WERI-Rb-1 (cell line): ENCODE measurements at regions not wholly inside any gene's neighbourhood (a gene's known extent, or its start where the extent isn't known, plus 50 kb on each side); places are given as distances from the start of the nearest gene placed in this dataset.

ENCODE experiments used
- DNase-seq: peaks from one replicate; pipeline ENCODE4 v3.0.0-alpha.2; 2020
- H3K27ac ChIP-seq: fragments of 250-450 bp; sonication (Bioruptor Pico); 2 replicates; pipeline ENCODE4 v1.5.1; 2020; ENCODE audit warnings: mild to moderate bottlenecking, moderate library complexity
- H3K27me3 ChIP-seq: fragments of 250-450 bp; sonication (Bioruptor Pico); 2 replicates; pipeline ENCODE4 v1.5.1; 2021; ENCODE audit warnings: mild to moderate bottlenecking, low read depth, moderate library complexity; ENCODE audit not compliant: insufficient read depth, severe bottlenecking
- H3K36me3 ChIP-seq: fragments of 250-450 bp; sonication (Bioruptor Pico); 2 replicates; pipeline ENCODE4 v1.5.1; 2020; ENCODE audit warnings: mild to moderate bottlenecking, moderate library complexity
- H3K4me3 ChIP-seq: 2 replicates; pipeline ENCODE4 v1.5.1; 2011; ENCODE audit warnings: low read depth, mild to moderate bottlenecking, control low read depth, low read length
- H3K9me3 ChIP-seq: fragments of 250-450 bp; sonication (Bioruptor Pico); 2 replicates; pipeline ENCODE4 v1.5.1; 2021; ENCODE audit warnings: mild to moderate bottlenecking, moderate library complexity; ENCODE audit not compliant: severe bottlenecking
- CTCF ChIP-seq: IDR thresholded peaks from 2 replicates; pipeline ENCODE4 v1.5.1; 2011; ENCODE audit warnings: low read depth, mild to moderate bottlenecking, control low read depth, inconsistent platforms, low read length

- no peak overlapping the region for H3K27ac ChIP-seq
- no peaks in the 10 kb centered on the region for H3K36me3 ChIP-seq
- TF ChIP-seq CTCF, result no peak
- H3K9me3 ChIP-seq, result no peaks in the 10 kb centered on the region
- DNase-seq, result no peak
- H3K27me3 ChIP-seq, result no peaks in the 10 kb centered on the region
- no peak overlapping the region for H3K4me3 ChIP-seq
Observed at GRCh38 chr12:19850346-19851065, 411.2 kb downstream of the AEBP2 start.

GRCh38 chr12:19852100-19852855 is 413.0 kb downstream of the AEBP2 start:
- TF ChIP-seq CTCF, result no peak
- H3K36me3 ChIP-seq, result no peaks in the 10 kb centered on the region
- no peak for DNase-seq
- no peak overlapping the region for H3K4me3 ChIP-seq
- no peaks in the 10 kb centered on the region for H3K9me3 ChIP-seq
- H3K27ac ChIP-seq, result no peak overlapping the region
- H3K27me3 ChIP-seq, result no peaks in the 10 kb centered on the region

GRCh38 chr12:19855851-19856250 is 416.6 kb downstream of the AEBP2 start:
- H3K27ac ChIP-seq, result no peak overlapping the region
- no peaks in the 10 kb centered on the region for H3K27me3 ChIP-seq
- no peaks in the 10 kb centered on the region for H3K9me3 ChIP-seq
- no peak for DNase-seq
- H3K4me3 ChIP-seq, result no peak overlapping the region
- H3K36me3 ChIP-seq, result no peaks in the 10 kb centered on the region
- TF ChIP-seq CTCF, result no peak

- no peak for TF ChIP-seq CTCF
- no peak overlapping the region for H3K27ac ChIP-seq
- no peak for DNase-seq
- H3K4me3 ChIP-seq, result no peak overlapping the region
- no peaks in the 10 kb centered on the region for H3K27me3 ChIP-seq
- no peaks in the 10 kb centered on the region for H3K36me3 ChIP-seq
- H3K9me3 ChIP-seq, result no peaks in the 10 kb centered on the region
Observed at GRCh38 chr12:19856389-19856788, 417.1 kb downstream of the AEBP2 start.

GRCh38 chr12:19857204-19857603 is 417.9 kb downstream of the AEBP2 start:
- no peaks in the 10 kb centered on the region for H3K9me3 ChIP-seq
- H3K4me3 ChIP-seq, result no peak overlapping the region
- DNase-seq, result no peak
- H3K36me3 ChIP-seq, result no peaks in the 10 kb centered on the region
- H3K27me3 ChIP-seq, result no peaks in the 10 kb centered on the region
- H3K27ac ChIP-seq, result no peak overlapping the region
- TF ChIP-seq CTCF, result no peak
